ENCODE measurements at regions not wholly inside any gene's neighbourhood (a gene's known extent, or its start where the extent isn't known, plus 50 kb on each side); places are given as distances from the start of the nearest gene placed in this dataset.

DNA sequence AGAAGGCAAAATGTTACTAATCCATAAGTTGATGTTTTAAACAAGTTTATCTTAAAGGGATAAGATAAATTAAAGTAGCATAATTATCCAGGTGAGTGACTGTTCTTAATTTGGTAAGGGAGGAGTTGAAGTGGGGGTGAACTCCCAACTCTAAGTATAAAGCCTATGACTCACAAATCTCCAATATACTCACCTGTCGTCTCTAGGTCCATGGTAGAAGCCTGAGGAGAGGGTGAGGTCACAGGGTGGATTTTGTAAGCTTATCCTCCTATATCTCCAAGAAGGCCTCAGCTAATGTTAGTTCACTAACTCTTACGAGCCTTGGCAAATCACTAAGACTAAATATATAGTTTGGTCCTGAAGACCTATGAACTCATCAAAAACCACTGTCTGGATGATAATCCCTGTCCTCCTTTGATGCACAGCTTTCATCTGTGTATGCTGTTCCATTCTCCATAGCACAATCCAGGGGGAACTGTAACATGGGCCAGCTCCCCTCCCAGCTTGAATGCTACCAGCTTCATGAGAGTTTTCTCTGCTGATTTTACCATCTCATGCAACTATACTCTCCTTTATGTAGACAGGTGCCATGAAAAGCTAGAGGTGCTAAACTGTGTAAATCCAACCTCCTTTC lies 158.7 kb downstream of the BTC start:
- Histone ChIP-seq H3K4me1 (ENCODE audit: control insufficient read depth, extremely low read depth, insufficient read depth, low read length) (peaks cover 52% of the 10 kb centered on the region), H3K79me2 (ENCODE audit: control insufficient read depth, insufficient read depth, low read length) (no peaks in the 10 kb centered on the region), H3K36me3 (ENCODE audit: control insufficient read depth in 2 of 2, extremely low read depth in 1 of 2, insufficient read depth in 2 of 2, low read length in 2 of 2) (no peaks in the 10 kb centered on the region), H2AFZ (ENCODE audit: control insufficient read depth, low read length) (no peak overlapping the region), H3K9me1 (ENCODE audit: control insufficient read depth, extremely low read depth, insufficient read depth, low read length) (no peaks in the 10 kb centered on the region), H3K4me3 (ENCODE audit: control insufficient read depth in 2 of 3, extremely low read depth in 1 of 3, insufficient read depth in 2 of 3, low read depth in 1 of 3, low read length in 3 of 3) (no peak overlapping the region), H3K27me3 (ENCODE audit: control insufficient read depth, extremely low read depth, insufficient read depth, low read length) (no peaks in the 10 kb centered on the region), H3K27ac (ENCODE audit: control insufficient read depth, insufficient read depth, low read length) (peak overlapping the region; percentile 28), H4K20me1 (ENCODE audit: control insufficient read depth, extremely low read depth, insufficient read depth, low read length) (no peaks in the 10 kb centered on the region), H3K4me2 (ENCODE audit: control insufficient read depth, extremely low read depth, insufficient read depth, low read depth, low read length) (no peak overlapping the region), H3K9me3 (ENCODE audit: control insufficient read depth, low read depth, low read length) (no peaks in the 10 kb centered on the region), H3K9ac (ENCODE audit: control insufficient read depth, extremely low read depth, insufficient read depth, low read length) (no peak overlapping the region)
- FAIRE-seq (peak; percentile 78), DNase-seq (ENCODE audit: low read depth, low spot score) (no peak)
- TF ChIP-seq, protein P1, sequence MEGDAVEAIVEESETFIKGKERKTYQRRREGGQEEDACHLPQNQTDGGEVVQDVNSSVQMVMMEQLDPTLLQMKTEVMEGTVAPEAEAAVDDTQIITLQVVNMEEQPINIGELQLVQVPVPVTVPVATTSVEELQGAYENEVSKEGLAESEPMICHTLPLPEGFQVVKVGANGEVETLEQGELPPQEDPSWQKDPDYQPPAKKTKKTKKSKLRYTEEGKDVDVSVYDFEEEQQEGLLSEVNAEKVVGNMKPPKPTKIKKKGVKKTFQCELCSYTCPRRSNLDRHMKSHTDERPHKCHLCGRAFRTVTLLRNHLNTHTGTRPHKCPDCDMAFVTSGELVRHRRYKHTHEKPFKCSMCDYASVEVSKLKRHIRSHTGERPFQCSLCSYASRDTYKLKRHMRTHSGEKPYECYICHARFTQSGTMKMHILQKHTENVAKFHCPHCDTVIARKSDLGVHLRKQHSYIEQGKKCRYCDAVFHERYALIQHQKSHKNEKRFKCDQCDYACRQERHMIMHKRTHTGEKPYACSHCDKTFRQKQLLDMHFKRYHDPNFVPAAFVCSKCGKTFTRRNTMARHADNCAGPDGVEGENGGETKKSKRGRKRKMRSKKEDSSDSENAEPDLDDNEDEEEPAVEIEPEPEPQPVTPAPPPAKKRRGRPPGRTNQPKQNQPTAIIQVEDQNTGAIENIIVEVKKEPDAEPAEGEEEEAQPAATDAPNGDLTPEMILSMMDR (optimal IDR thresholded peaks at IDR 0.05 in 1 of 3, IDR thresholded peaks at IDR 0.05 in 1 of 3, conservative IDR thresholded peaks at IDR 0.05 in 1 of 3; ENCODE audit: extremely low read depth in 1 of 3, insufficient read depth in 2 of 3, low read length in 3 of 3) = no peak
- TF ChIP-seq EZH2 (IDR thresholded peaks at IDR 0.05; ENCODE audit: low read length) = no peak
- dilution Hi-C loops (cut with MboI; ENCODE audit: extremely low pct_ligation_motif_present, low sequenced_read_pairs) = no loop called here

DNA sequence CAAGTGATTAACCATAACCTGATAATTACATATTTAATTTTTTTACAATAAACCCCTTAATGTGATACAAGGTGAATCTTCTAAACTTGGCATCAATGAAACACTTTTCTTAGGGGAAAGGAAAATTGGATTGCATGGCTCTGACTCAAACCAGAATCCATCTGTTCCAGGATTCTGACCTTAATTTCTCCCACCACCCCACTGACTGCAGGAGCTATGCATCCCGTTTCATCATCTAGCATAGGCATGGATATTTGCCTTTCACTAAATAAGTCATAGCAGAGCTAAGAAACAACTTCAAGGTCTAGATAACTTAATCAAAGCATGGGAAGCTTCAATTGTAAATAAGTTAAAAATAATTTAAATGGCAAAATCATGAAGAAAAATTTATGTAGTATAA lies 156.3 kb downstream of the BTC start:
- Histone ChIP-seq H3K4me1 (ENCODE audit: control insufficient read depth, extremely low read depth, insufficient read depth, low read length) (peaks cover 37% of the 10 kb centered on the region), H3K9me3 (ENCODE audit: control insufficient read depth, low read depth, low read length) (no peaks in the 10 kb centered on the region), H3K27me3 (ENCODE audit: control insufficient read depth, extremely low read depth, insufficient read depth, low read length) (no peaks in the 10 kb centered on the region), H3K9ac (ENCODE audit: control insufficient read depth, extremely low read depth, insufficient read depth, low read length) (no peak overlapping the region), H2AFZ (ENCODE audit: control insufficient read depth, low read length) (no peak overlapping the region), H3K9me1 (ENCODE audit: control insufficient read depth, extremely low read depth, insufficient read depth, low read length) (no peaks in the 10 kb centered on the region), H3K4me3 (ENCODE audit: control insufficient read depth in 2 of 3, extremely low read depth in 1 of 3, insufficient read depth in 2 of 3, low read depth in 1 of 3, low read length in 3 of 3) (no peak overlapping the region), H3K36me3 (ENCODE audit: control insufficient read depth in 2 of 2, extremely low read depth in 1 of 2, insufficient read depth in 2 of 2, low read length in 2 of 2) (no peaks in the 10 kb centered on the region), H3K27ac (ENCODE audit: control insufficient read depth, insufficient read depth, low read length) (no peak overlapping the region), H3K4me2 (ENCODE audit: control insufficient read depth, extremely low read depth, insufficient read depth, low read depth, low read length) (no peak overlapping the region), H3K79me2 (ENCODE audit: control insufficient read depth, insufficient read depth, low read length) (no peaks in the 10 kb centered on the region), H4K20me1 (ENCODE audit: control insufficient read depth, extremely low read depth, insufficient read depth, low read length) (no peaks in the 10 kb centered on the region)
- FAIRE-seq = no peak
- dilution Hi-C loops (cut with MboI; ENCODE audit: extremely low pct_ligation_motif_present, low sequenced_read_pairs) = no loop called here
- TF ChIP-seq EZH2 (IDR thresholded peaks at IDR 0.05; ENCODE audit: low read length) = no peak
- TF ChIP-seq, protein P1 (optimal IDR thresholded peaks at IDR 0.05 in 1 of 3, IDR thresholded peaks at IDR 0.05 in 1 of 3, conservative IDR thresholded peaks at IDR 0.05 in 1 of 3; ENCODE audit: extremely low read depth in 1 of 3, insufficient read depth in 2 of 3, low read length in 3 of 3) = no peak
- no peak for DNase-seq (ENCODE audit: low read depth, low spot score)
